GM12873 (cell line): ENCODE measurements at regions not wholly inside any gene's neighbourhood (a gene's known extent, or its start where the extent isn't known, plus 50 kb on each side); places are given as distances from the start of the nearest gene placed in this dataset.

Experiments used
- TF ChIP-seq, protein P1 (sequence below): IDR thresholded peaks from 2 replicates; pipeline ENCODE4 v1.5.1; 2012; ENCODE audit warnings: low read depth, mild to moderate bottlenecking, moderate library complexity, low read length, control low read depth; ENCODE audit not compliant: insufficient read depth; ENCODE audit errors: missing control alignments

DNA sequence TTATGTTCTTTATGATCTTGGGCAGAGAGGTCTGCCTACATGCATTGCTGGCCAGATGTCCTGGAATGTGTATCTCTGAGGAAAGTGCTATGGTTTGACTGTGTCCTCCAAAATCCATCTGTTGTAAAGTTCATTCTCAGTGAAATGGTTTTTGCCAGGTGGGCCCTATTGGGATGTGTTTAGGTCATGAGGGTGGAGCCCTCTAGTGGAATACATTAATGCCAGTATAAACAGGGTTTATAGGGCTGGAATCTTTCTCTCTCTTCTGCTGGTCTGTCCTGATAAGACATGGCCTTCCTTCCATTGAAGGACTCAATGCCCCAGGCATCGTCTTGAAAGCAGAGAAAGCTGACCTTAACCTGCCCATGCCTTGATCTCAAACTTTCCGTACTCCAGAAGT, 258.5 kb downstream of the RPIA start:
- TF ChIP-seq, protein P1, sequence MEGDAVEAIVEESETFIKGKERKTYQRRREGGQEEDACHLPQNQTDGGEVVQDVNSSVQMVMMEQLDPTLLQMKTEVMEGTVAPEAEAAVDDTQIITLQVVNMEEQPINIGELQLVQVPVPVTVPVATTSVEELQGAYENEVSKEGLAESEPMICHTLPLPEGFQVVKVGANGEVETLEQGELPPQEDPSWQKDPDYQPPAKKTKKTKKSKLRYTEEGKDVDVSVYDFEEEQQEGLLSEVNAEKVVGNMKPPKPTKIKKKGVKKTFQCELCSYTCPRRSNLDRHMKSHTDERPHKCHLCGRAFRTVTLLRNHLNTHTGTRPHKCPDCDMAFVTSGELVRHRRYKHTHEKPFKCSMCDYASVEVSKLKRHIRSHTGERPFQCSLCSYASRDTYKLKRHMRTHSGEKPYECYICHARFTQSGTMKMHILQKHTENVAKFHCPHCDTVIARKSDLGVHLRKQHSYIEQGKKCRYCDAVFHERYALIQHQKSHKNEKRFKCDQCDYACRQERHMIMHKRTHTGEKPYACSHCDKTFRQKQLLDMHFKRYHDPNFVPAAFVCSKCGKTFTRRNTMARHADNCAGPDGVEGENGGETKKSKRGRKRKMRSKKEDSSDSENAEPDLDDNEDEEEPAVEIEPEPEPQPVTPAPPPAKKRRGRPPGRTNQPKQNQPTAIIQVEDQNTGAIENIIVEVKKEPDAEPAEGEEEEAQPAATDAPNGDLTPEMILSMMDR: no peak

DNA sequence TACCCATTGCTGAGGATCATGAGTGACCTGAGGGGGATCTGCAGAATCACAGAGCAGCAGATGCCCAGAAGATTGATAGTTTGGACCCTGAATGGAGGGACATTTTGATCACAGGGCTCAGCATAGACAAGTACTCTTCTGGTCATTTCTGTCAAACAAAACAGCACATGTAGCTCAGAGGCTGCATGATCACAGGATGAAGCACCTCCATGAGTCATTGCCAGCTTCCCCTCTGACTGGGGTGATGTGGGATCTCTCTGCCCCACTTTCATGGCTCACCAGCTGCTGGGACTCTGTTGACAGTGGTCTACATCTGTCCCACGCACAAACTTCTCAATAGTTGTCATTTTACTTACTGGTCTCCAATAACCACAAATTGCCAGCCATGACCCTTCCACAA, 264.1 kb downstream of the RPIA start:
- TF ChIP-seq, protein P1: no peak

DNA sequence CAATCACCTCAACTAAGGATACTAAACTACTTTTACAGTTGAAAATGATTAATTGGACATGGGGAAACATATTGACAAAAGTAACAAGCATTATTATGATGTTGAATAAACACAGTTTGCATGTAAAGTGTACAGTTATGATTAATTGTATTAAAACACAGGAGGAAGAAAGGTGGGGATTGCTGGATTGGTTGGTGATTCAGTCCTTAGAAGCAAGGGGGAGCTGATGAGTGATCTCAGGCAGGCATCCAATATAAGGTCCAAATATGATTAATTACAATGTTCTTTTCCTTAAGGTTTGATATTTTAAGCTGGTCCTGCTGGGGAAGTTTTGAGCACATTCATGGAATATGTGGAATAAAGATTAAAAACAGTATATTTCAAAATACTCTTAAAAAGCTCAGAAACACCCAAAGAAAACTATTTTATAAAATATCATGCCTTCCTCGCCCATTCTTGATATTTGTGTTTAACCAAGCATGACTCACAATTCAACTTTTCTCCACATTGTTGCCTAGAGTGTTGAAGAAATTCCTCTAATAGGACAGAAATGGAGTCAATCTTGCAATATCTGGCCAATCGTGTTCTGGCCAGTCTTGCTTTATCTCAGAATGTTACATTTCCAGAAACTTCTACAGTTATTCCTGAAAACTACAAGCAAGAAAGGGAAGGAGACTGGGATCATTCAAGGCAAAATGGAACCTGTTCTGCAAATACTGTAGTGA, 268.2 kb downstream of the RPIA start:
- TF ChIP-seq, protein P1: no peak

DNA sequence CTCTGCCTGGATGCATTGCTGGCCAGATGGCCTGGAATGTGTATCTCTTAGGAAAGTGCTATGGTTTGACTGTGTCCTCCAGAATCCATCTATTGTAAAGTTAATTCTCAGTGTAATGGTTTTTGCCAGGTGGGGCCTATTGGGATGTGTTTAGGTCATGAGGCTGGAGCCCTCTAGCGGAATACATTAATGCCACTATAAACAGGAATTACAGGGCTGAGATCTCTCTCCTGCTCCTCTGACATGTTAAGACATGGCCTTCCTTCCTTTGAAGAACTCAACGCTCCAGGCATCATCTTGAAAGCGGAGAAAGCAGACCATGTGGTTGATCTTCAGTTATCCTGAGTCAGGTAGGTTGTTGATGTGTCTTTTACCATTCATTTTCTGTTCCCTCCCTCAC, 276.4 kb downstream of the RPIA start:
- TF ChIP-seq, protein P1: no peak

DNA sequence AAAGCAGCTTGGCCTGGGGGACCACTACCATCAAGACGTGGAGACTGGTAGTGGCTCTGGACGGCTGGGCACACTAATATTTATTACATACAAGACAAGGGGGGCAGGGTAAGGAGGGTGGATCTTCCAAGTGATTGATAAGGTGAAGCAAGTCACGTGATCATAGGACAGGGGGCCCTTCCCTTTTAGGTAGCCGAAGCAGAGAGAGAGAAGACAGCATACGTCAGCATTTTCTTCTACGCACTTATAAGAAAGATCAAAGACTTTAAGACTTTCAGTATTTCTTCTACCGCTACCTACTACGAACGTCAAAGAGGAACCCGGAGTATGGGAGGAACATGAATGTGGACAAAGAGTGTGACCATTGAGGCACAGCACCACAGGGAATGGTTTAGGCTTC, 307.9 kb downstream of the RPIA start:
- TF ChIP-seq, protein P1: no peak

DNA sequence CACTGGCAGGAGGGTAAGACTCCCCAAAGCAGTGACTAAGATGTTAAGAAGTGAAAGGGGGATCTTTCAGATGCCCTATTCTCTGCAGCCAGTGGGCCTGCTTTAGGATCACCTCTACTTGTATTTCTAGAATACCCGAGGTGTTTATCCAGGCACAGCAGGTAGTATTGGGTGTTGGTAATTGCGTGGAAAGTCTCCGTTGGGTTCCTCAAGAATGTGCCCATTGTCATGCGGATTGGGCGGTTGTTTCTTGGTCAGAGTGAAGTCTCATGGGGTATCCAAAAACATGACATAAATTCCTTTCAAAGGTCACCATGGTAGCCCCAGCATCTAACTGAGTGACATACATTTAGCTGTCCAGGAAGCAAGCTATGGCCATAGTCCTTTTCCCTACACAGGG, 308.8 kb downstream of the RPIA start:
- TF ChIP-seq, protein P1: no peak

DNA sequence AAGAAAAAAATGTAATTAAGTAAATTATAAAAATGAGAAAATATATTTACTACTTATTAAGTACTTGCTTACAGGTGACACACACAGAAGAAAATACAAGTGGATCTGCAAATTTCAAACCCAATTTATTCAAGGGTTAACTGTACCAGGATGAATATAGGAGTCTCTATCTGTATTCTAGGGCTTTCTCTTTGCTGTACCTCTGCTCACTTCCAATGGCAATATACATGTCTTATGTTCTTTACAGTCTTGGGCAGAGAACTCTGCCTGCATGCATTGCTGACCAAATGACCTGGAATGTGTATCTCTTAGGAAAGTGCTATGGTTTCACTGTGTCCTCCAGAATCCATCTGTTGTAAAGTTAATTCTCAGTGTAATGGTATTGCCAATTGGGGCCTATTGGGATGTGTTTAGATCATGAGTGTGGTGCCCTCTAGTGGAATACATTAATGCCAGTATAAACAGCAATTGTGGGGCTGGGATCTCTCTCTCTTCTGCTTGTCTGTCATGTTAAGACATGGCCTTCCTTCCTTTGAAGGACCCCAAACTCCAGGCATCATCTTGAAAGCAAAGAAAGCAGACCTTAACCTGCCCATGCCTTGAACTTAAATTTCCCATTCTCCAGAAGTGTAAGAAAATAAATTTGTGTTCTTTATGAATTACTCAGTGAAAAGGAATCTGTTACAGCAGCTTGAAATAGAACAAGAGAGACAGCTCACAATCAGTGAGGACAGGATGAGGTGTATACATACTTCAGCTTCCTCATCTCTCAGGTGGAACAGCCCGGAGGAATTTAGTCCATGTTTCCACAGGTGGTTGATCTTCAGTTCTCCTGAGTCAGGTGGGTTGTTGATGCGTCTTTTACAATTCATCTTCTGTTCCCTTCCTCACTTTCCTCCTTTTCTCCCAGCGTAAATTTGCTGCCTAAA, 356.9 kb downstream of the RPIA start:
- TF ChIP-seq, protein P1: peak; percentile 27
